HEK293T (cell line): ENCODE measurements at regions not wholly inside any gene's neighbourhood (a gene's known extent, or its start where the extent isn't known, plus 50 kb on each side); places are given as distances from the start of the nearest gene placed in this dataset.
"Not testable (repeated sequence)": the region's sequence is repeated elsewhere in the genome, so short reads cannot be mapped to it uniquely, and the experiment has no call there.

Experiments
- CTCF ChIA-PET: fragments of 350-600 bp; formaldehyde crosslinking; extraction: SDS; loops from one replicate; lab custom pipeline; 2021; ENCODE audit warnings: antibody characterized with exemption, inconsistent platforms; lab: Yijun Ruan, JAX
- POLR2A ChIA-PET: fragments of 350-600 bp; formaldehyde crosslinking; extraction: SDS; loops from one replicate; lab custom pipeline; 2020; ENCODE audit warnings: antibody characterized with exemption, inconsistent platforms; lab: Yijun Ruan, JAX
- DNase-seq: peaks from one replicate; pipeline ENCODE4 v3.0.0; 2012; ENCODE audit warnings: mixed read lengths; ENCODE audit errors: extremely low spot score
- ARNT ChIP-seq: fragments of 450-650 bp; IDR thresholded peaks from 2 replicates; pipeline ENCODE4 v1.6.1; 2017; ENCODE audit warnings: mild to moderate bottlenecking
- BHLHE40 ChIP-seq: fragments of 450-650 bp; IDR thresholded peaks from 2 replicates; pipeline ENCODE4 v1.6.1; 2016; ENCODE audit warnings: mild to moderate bottlenecking, moderate library complexity, borderline replicate concordance
- CTBP1 ChIP-seq: fragments of 450-650 bp; IDR thresholded peaks from 2 replicates; pipeline ENCODE4 v1.6.1; 2016; ENCODE audit warnings: borderline replicate concordance
- ELF4 ChIP-seq: fragments of 450-650 bp; IDR thresholded peaks from 2 replicates; pipeline ENCODE4 v1.6.1; 2017; ENCODE audit warnings: antibody characterized with exemption
- FOXA1 ChIP-seq: fragments of 450-650 bp; IDR thresholded peaks from 2 replicates; pipeline ENCODE4 v1.6.1; 2016; ENCODE audit warnings: mild to moderate bottlenecking
- FOXK2 ChIP-seq: fragments of 450-650 bp; IDR thresholded peaks from 2 replicates; pipeline ENCODE4 v1.6.1; 2016; ENCODE audit warnings: mild to moderate bottlenecking
- FOXM1 ChIP-seq: fragments of 450-650 bp; IDR thresholded peaks from 2 replicates; pipeline ENCODE4 v1.6.1; 2017; ENCODE audit warnings: mild to moderate bottlenecking, borderline replicate concordance
- HDGF ChIP-seq: fragments of 450-650 bp; IDR thresholded peaks from 2 replicates; pipeline ENCODE4 v1.6.1; 2017; ENCODE audit warnings: antibody characterized with exemption, borderline replicate concordance
- L3MBTL2 ChIP-seq: fragments of 450-650 bp; conservative IDR thresholded peaks from 2 replicates; pipeline ENCODE4 v1.6.1; 2016; ENCODE audit warnings: mild to moderate bottlenecking
- LEF1 ChIP-seq: fragments of 450-650 bp; IDR thresholded peaks from 2 replicates; pipeline ENCODE4 v1.6.1; 2017; ENCODE audit warnings: mild to moderate bottlenecking, borderline replicate concordance
- NFRKB ChIP-seq: fragments of 450-650 bp; IDR thresholded peaks from 2 replicates; pipeline ENCODE4 v1.6.1; 2016; ENCODE audit warnings: mild to moderate bottlenecking, moderate library complexity
- PKNOX1 ChIP-seq: fragments of 450-650 bp; IDR thresholded peaks from 2 replicates; pipeline ENCODE4 v1.6.1; 2016
- SP1 ChIP-seq: fragments of 450-650 bp; IDR thresholded peaks from 2 replicates; pipeline ENCODE4 v1.6.1; 2017
- SUZ12 ChIP-seq: fragments of 450-650 bp; IDR thresholded peaks from 2 replicates; pipeline ENCODE4 v1.6.1; 2016; ENCODE audit warnings: mild to moderate bottlenecking
- TARDBP ChIP-seq: fragments of 450-650 bp; IDR thresholded peaks from 2 replicates; pipeline ENCODE4 v1.6.1; 2016
- ZNF384 ChIP-seq: fragments of 450-650 bp; IDR thresholded peaks from 2 replicates; pipeline ENCODE4 v1.6.1; 2016

DNA sequence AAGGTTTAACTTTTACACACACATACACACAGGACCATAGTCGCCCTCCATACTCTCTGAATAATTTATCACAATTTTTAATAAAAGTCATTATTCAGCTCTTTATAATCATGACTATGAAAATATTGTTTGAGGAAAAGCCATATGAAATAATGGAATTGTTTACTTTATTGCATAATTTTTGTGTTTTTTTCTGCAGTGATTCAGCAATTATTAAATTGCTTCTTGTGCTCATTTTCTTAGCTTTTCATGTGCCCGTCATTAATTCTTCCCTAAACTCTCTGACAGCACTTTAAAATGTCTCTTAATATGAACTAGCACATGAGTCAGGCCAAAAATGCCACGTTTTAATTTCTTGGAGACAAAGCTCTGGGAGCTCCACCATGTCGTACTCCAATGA is 77.5 kb upstream of the ALX4 start:
- POLR2A ChIA-PET = no interaction called here
- CTCF ChIA-PET = no interaction called here
- no peak for DNase-seq
- TF ChIP-seq FOXK2 (no peak), ELF4 (no peak), SUZ12 (no peak), PKNOX1 (no peak), CTBP1 (no peak), ZNF384 (no peak), FOXM1 (no peak), BHLHE40 (no peak), L3MBTL2 (no peak), NFRKB (no peak), HDGF (no peak), FOXA1 (no peak), SP1 (no peak), LEF1 (no peak)

DNA sequence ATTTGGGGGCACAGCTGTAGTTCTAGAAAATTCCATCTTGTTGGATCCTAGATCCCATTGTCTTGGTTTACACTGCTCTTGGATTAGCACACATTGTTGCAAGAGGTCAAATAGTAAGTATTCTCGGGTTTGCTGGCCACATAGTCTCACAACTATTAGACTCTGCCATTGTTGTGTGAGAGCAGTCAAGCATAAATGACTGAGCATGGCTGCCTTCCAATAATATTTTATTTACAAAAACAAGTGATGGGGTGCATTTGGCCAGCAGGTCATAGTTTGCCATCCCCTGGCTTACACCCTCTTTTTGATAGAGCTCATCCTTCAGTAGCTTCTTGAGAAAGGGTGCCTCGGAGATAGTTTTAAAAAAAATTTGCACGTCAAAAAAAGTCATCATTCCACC is 77.9 kb upstream of the ALX4 start:
- CTCF ChIA-PET = no interaction called here
- no peak for DNase-seq
- POLR2A ChIA-PET = no interaction called here
- TF ChIP-seq FOXA1 = no peak
- no peak for TF ChIP-seq NFRKB
- TF ChIP-seq FOXM1 = no peak
- no peak for TF ChIP-seq LEF1
- TF ChIP-seq ZNF384 = no peak
- no peak for TF ChIP-seq FOXK2
- TF ChIP-seq PKNOX1 = no peak
- TF ChIP-seq ARNT = no peak
- no peak for TF ChIP-seq BHLHE40
- no peak for TF ChIP-seq TARDBP
- TF ChIP-seq HDGF = no peak
- TF ChIP-seq L3MBTL2 = no peak
- no peak for TF ChIP-seq SUZ12
- no peak for TF ChIP-seq SP1

- no peak for TF ChIP-seq FOXA1
- no peak for TF ChIP-seq TARDBP
- no peak for TF ChIP-seq PKNOX1
- TF ChIP-seq ARNT = no peak
- no peak for TF ChIP-seq NFRKB
- no peak for TF ChIP-seq HDGF
- TF ChIP-seq ELF4 = no peak
- TF ChIP-seq CTBP1 = no peak
- TF ChIP-seq FOXM1 = no peak
- no peak for TF ChIP-seq FOXK2
- no peak for TF ChIP-seq LEF1
- no peak for TF ChIP-seq L3MBTL2
- no peak for TF ChIP-seq SP1
- TF ChIP-seq BHLHE40 = no peak
- no peak for TF ChIP-seq SUZ12
- no peak for TF ChIP-seq ZNF384
- no peak for DNase-seq
- ChIA-PET POLR2A (no interaction called here), CTCF (interaction anchor here (0.7 kb wide), 1 partner anchor 39 kb away, joined by 3 read pairs; no protein-coding TSS in a partner anchor)
Observed at GRCh38 chr11:44388828-44389657, 79.1 kb upstream of the ALX4 start.

GRCh38 chr11:44389963-44390605 is 80.1 kb upstream of the ALX4 start:
- CTCF ChIA-PET = no interaction called here

DNA sequence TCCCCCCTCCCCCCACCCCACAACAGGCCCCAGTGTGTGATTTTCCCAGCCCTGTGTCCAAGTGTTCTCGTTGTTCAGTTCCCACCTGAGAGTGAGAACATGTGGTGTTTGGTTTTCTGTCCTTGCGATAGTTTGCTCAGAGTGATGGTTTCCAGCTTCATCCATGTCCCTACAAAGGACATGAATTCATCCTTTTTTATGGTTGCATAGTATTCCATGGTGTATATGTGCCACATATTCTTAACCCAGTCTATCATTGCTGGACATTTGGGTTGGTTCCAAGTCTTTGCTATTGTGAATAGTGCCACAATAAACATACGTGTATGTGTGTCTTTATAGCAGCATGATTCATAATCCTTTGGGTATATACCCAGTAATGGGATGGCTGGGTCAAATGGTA is 81.1 kb upstream of the ALX4 start:
- DNase-seq, CTCF ChIA-PET, POLR2A ChIA-PET: not testable (repeated sequence)

More at GRCh38 chr11:44389963-44390605, 80.1 kb upstream of the ALX4 start:
- POLR2A ChIA-PET = no interaction called here
- DNase-seq = no peak
- TF ChIP-seq ARNT (no peak), FOXK2 (no peak), SP1 (no peak), BHLHE40 (no peak), L3MBTL2 (no peak), FOXA1 (no peak), ZNF384 (no peak), FOXM1 (no peak), HDGF (no peak), NFRKB (no peak), SUZ12 (no peak), ELF4 (no peak), LEF1 (no peak), CTBP1 (no peak), TARDBP (no peak), PKNOX1 (no peak)

GRCh38 chr11:44396746-44397145 is 86.8 kb upstream of the ALX4 start:
- CTCF ChIA-PET = interaction anchor here (0.6 kb wide), 1 partner anchor 415 kb away, joined by 3 read pairs; no protein-coding TSS in a partner anchor
- DNase-seq, POLR2A ChIA-PET: not testable (repeated sequence)
